K562 (cell line): ENCODE measurements at regions not wholly inside any gene's neighbourhood (a gene's known extent, or its start where the extent isn't known, plus 50 kb on each side); places are given as distances from the start of the nearest gene placed in this dataset.

Source experiments
- ATAC-seq: fragments of 200-7000 bp; cut with Tn5 transposase; 3 replicates; pipeline ENCODE4 v1.9.1; 2020; ENCODE audit warnings: moderate library complexity
- BruUV-seq: library from RNA; stranded (reverse); fragments of 400-500 nt; replicated peaks from 2 replicates; lab custom pipeline; 2021; lab: Mats Ljungman, UMichigan
- CTCF ChIA-PET: fragments of 300-600 bp; formaldehyde crosslinking; extraction: SDS; loops from one replicate; lab custom pipeline; 2021; ENCODE audit warnings: low intra/inter-chr PET ratio; lab: Yijun Ruan, JAX
- POLR2A ChIA-PET: fragments of 300-600, 350-650 bp; sonication (Branson Sonifier 250); formaldehyde crosslinking; extraction: SDS; loops from one replicate; lab custom pipeline; 2021; ENCODE audit warnings: antibody characterized with exemption, inconsistent platforms; lab: Yijun Ruan, JAX
- DNase-seq, 4 experiments: peaks; one replicate each; pipeline versions ENCODE4 v3.0.0 to v3.0.0-alpha.2; 2011 to 2018; ENCODE audit warnings: low spot score in 3 of 4, mixed read lengths in 3 of 4; ENCODE audit errors: extremely low read depth in 1 of 4
- FAIRE-seq: peaks from 2 replicates; lab custom pipeline; 2011; peaks lifted over from hg19 to GRCh38; lab: Jason Lieb, UNC
- H2AFZ ChIP-seq: 2 replicates; pipeline ENCODE4 v1.6.0; 2011; ENCODE audit warnings: low read depth, low read length, control low read depth, inconsistent platforms
- H3K27ac ChIP-seq: fragments of 200-600 bp; 3 replicates; pipeline ENCODE4 v1.8.0; 2011; ENCODE audit warnings: low read depth, mild to moderate bottlenecking, control low read depth, inconsistent platforms, low read length, moderate library complexity, mixed read lengths; ENCODE audit errors: extremely low read depth
- H3K27me3 ChIP-seq, 2 experiments: fragments of 300-600 bp in 1 of 2; 2 replicates in 1 of 2; 3 replicates in 1 of 2; pipeline versions ENCODE4 v1.6.0 to v1.8.0; 2011; ENCODE audit warnings: inconsistent platforms in 2 of 2, low read length in 2 of 2, mild to moderate bottlenecking in 1 of 2, mixed read lengths in 1 of 2, moderate library complexity in 1 of 2; ENCODE audit not compliant: control insufficient read depth in 2 of 2, insufficient read depth in 2 of 2
- H3K36me3 ChIP-seq: fragments of 300-600 bp; 3 replicates; pipeline ENCODE4 v1.8.0; 2011; ENCODE audit warnings: mild to moderate bottlenecking, low read length, inconsistent platforms; ENCODE audit not compliant: control insufficient read depth, insufficient read depth
- H3K4me1 ChIP-seq, 2 experiments: fragments of 200-600 bp in 1 of 2; replicated peaks in 1 of 2; 2 replicates in 1 of 2; 3 replicates in 1 of 2; pipeline versions ENCODE4 v1.5.1 to v1.8.0; 2011; ENCODE audit warnings: inconsistent platforms in 2 of 2, low read length in 2 of 2, mild to moderate bottlenecking in 1 of 2, mixed read lengths in 1 of 2, moderate library complexity in 1 of 2; ENCODE audit not compliant: control insufficient read depth in 2 of 2, insufficient read depth in 2 of 2
- H3K4me2 ChIP-seq: 2 replicates; pipeline ENCODE4 v1.6.1; 2011; ENCODE audit warnings: low read length, control low read depth, inconsistent platforms, mixed read lengths; ENCODE audit not compliant: insufficient read depth
- H3K4me3 ChIP-seq: fragments of 200-600 bp; sonication (generic), shearing (Covaris generic); 2 replicates; pipeline ENCODE4 v1.5.1; 2016; ENCODE audit warnings: control low read depth, inconsistent platforms
- H3K79me2 ChIP-seq: fragments of 200-600 bp; 3 replicates; pipeline ENCODE4 v1.8.0; 2011; ENCODE audit warnings: low read length, inconsistent platforms; ENCODE audit not compliant: control insufficient read depth, insufficient read depth
- H3K9ac ChIP-seq, 2 experiments: 2 replicates each; pipeline versions ENCODE4 v1.6.0 to v1.6.1; 2011; ENCODE audit warnings: low read depth in 2 of 2, low read length in 2 of 2, control low read depth in 1 of 2, inconsistent platforms in 1 of 2, mild to moderate bottlenecking in 1 of 2, mixed read lengths in 1 of 2; ENCODE audit not compliant: insufficient read depth in 1 of 2
- H3K9me1 ChIP-seq: one replicate; pipeline ENCODE4 v1.6.0; 2011; ENCODE audit warnings: inconsistent platforms, mild to moderate bottlenecking, low read length, moderate library complexity; ENCODE audit not compliant: control insufficient read depth, insufficient read depth
- H3K9me3 ChIP-seq: replicated peaks from 2 replicates; pipeline ENCODE4 v1.5.1; 2011; ENCODE audit warnings: low read depth, low read length, inconsistent platforms; ENCODE audit not compliant: control insufficient read depth, insufficient read depth
- H4K20me1 ChIP-seq: replicated peaks from 2 replicates; pipeline ENCODE4 v1.6.1; 2011; ENCODE audit warnings: low read length, inconsistent platforms, mixed read lengths; ENCODE audit not compliant: control insufficient read depth, insufficient read depth
- ADNP ChIP-seq: fragments of 200-800 bp; sonication (Bioruptor generic); IDR thresholded peaks from 2 replicates; pipeline ENCODE4 v1.6.1; 2016; ENCODE audit warnings: missing genetic modification characterization, missing compliant biosample characterization
- FOXK2 ChIP-seq, 2 experiments: fragments of 450-650 bp; IDR thresholded peaks in 1 of 2; conservative IDR thresholded peaks in 1 of 2; 2 replicates each; pipeline ENCODE4 v1.6.1; 2016; ENCODE audit warnings: low read depth in 2 of 2, mild to moderate bottlenecking in 1 of 2
- HCFC1 ChIP-seq: IDR thresholded peaks from 2 replicates; pipeline ENCODE4 v1.6.1; 2012; ENCODE audit warnings: low read depth, low read length, improper control_type of control experiment
- HNRNPUL1 ChIP-seq: fragments of 200-400 bp; formaldehyde crosslinking; IDR thresholded peaks from 2 replicates; pipeline ENCODE4 v1.6.1; 2017; ENCODE audit warnings: low read length
- MAZ ChIP-seq, 2 experiments: fragments of 450-650 bp in 1 of 2; sonication (generic) in 1 of 2; formaldehyde crosslinking; IDR thresholded peaks in 1 of 2; conservative IDR thresholded peaks in 1 of 2; 2 replicates each; pipeline versions ENCODE4 v1.4.0 to v1.5.0; 2020; ENCODE audit warnings: mild to moderate bottlenecking in 1 of 2, missing genetic modification reagents in 1 of 2
- NCOA2 ChIP-seq, 2 experiments: fragments of 450-650 bp; IDR thresholded peaks; 2 replicates each; pipeline ENCODE4 v1.6.1; 2018; ENCODE audit warnings: mild to moderate bottlenecking in 2 of 2, moderate library complexity in 1 of 2; ENCODE audit not compliant: partially characterized antibody in 2 of 2
- OTX1 ChIP-seq: fragments of 450-650 bp; formaldehyde crosslinking; IDR thresholded peaks from 2 replicates; pipeline ENCODE4 v1.4.0; 2022; ENCODE audit warnings: mild to moderate bottlenecking
- SIRT6 ChIP-seq: IDR thresholded peaks from one replicate; pipeline ENCODE4 v1.6.1; 2012; ENCODE audit warnings: low read depth, mild to moderate bottlenecking, control low read depth, inconsistent platforms, low read length, moderate library complexity
- SMAD3 ChIP-seq: fragments of 450-650 bp; formaldehyde crosslinking; conservative IDR thresholded peaks from 2 replicates; pipeline ENCODE4 v1.4.0; 2020; ENCODE audit warnings: mild to moderate bottlenecking
- ZFPM2 ChIP-seq: fragments of 250-450 bp; sonication (Bioruptor Pico); IDR thresholded peaks from 2 replicates; pipeline ENCODE4 v1.5.1; 2022; ENCODE audit warnings: mild to moderate bottlenecking
- WGBS: fragments of 100-300 bp; shearing (Covaris generic); methylation state at CpG from one replicate; pipeline ENCODE4 v1.1.6; 2016; ENCODE audit warnings: low coverage, mixed read lengths; ENCODE audit not compliant: insufficient coverage; ENCODE audit errors: missing lambda C conversion rate; 5-methylcytosine and 5-hydroxymethylcytosine counted together
- in situ Hi-C: fragments of 300-500 bp; cut with MboI; formaldehyde crosslinking; loops from 4 replicates; pipeline ENCODE4 v1.15.0; 2018; ENCODE audit warnings: inconsistent platforms, mixed read lengths
- intact Hi-C: fragments of 100-400 bp; cut with micrococcal nuclease; formaldehyde crosslinking; loops from 2 replicates; pipeline ENCODE4 v1.14.2; 2022
- TF ChIP-seq, protein P1 (sequence below): fragments of 250-450 bp; sonication (Bioruptor Pico); IDR thresholded peaks from 2 replicates; pipeline ENCODE4 v1.5.0; 2020; ENCODE audit warnings: mild to moderate bottlenecking, borderline replicate concordance
- TF ChIP-seq, protein P2 (sequence below): fragments of 450-650 bp; IDR thresholded peaks from 2 replicates; pipeline ENCODE4 v1.7.1; 2018; ENCODE audit warnings: mild to moderate bottlenecking, low read depth; ENCODE audit not compliant: partially characterized antibody
- TF ChIP-seq, protein P3 (sequence below): fragments of 250-450 bp; sonication (Bioruptor Pico); IDR thresholded peaks from 2 replicates; pipeline ENCODE4 v1.6.1; 2021; ENCODE audit warnings: mild to moderate bottlenecking
- TF ChIP-seq, protein P4 (sequence below): fragments of 450-650 bp; IDR thresholded peaks from 2 replicates; pipeline ENCODE4 v1.7.0; 2016; ENCODE audit warnings: borderline replicate concordance

DNA sequence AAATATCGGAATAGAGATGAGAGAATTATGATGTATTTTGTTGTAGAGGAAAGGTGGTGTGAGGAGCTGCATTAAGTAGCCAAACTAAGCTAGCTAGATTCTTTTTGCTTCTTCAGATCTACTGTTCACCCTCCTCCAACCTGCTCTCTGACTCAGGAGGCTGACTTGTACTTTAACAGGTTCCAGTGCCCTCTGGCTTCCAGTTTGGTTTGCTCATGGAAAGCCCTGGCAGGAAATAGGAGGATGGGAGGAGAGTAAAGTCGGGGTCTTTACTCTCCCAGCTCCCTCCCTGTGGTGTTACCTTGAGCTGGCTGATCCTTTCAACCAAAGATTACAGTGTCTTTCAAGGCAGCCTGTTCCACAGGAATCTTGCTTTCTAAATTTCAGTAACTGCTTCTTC is 277.0 kb upstream of the EDA2R start:
- BruUV-seq: no TSS peak
- FAIRE-seq (no peak), ATAC-seq (no peak), DNase-seq (no peak)
- CTCF ChIA-PET: no interaction called here
- Histone ChIP-seq H3K4me3 (no peak overlapping the region), H3K9me1 (no peaks in the 10 kb centered on the region), H3K9me3 (no peaks in the 10 kb centered on the region), H3K36me3 (no peaks in the 10 kb centered on the region), H3K79me2 (no peaks in the 10 kb centered on the region), H4K20me1 (no peaks in the 10 kb centered on the region), H3K27me3 (no peaks in the 10 kb centered on the region), H2AFZ (no peak overlapping the region), H3K27ac (no peak overlapping the region), H3K9ac (no peak overlapping the region), H3K4me2 (no peak overlapping the region), H3K4me1 (no peaks in the 10 kb centered on the region)
- TF ChIP-seq ZFPM2 (CRISPR knock-in tag): no peak
- TF ChIP-seq, protein P1, sequence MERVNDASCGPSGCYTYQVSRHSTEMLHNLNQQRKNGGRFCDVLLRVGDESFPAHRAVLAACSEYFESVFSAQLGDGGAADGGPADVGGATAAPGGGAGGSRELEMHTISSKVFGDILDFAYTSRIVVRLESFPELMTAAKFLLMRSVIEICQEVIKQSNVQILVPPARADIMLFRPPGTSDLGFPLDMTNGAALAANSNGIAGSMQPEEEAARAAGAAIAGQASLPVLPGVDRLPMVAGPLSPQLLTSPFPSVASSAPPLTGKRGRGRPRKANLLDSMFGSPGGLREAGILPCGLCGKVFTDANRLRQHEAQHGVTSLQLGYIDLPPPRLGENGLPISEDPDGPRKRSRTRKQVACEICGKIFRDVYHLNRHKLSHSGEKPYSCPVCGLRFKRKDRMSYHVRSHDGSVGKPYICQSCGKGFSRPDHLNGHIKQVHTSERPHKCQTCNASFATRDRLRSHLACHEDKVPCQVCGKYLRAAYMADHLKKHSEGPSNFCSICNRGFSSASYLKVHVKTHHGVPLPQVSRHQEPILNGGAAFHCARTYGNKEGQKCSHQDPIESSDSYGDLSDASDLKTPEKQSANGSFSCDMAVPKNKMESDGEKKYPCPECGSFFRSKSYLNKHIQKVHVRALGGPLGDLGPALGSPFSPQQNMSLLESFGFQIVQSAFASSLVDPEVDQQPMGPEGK (CRISPR knock-in tag): no peak
- TF ChIP-seq ADNP (tag): no peak
- TF ChIP-seq HNRNPUL1: no peak
- TF ChIP-seq MAZ (CRISPR knock-in tag; conservative IDR thresholded peaks at IDR 0.05 in 1 of 2, IDR thresholded peaks at IDR 0.05 in 1 of 2): no peak
- TF ChIP-seq, protein P2, sequence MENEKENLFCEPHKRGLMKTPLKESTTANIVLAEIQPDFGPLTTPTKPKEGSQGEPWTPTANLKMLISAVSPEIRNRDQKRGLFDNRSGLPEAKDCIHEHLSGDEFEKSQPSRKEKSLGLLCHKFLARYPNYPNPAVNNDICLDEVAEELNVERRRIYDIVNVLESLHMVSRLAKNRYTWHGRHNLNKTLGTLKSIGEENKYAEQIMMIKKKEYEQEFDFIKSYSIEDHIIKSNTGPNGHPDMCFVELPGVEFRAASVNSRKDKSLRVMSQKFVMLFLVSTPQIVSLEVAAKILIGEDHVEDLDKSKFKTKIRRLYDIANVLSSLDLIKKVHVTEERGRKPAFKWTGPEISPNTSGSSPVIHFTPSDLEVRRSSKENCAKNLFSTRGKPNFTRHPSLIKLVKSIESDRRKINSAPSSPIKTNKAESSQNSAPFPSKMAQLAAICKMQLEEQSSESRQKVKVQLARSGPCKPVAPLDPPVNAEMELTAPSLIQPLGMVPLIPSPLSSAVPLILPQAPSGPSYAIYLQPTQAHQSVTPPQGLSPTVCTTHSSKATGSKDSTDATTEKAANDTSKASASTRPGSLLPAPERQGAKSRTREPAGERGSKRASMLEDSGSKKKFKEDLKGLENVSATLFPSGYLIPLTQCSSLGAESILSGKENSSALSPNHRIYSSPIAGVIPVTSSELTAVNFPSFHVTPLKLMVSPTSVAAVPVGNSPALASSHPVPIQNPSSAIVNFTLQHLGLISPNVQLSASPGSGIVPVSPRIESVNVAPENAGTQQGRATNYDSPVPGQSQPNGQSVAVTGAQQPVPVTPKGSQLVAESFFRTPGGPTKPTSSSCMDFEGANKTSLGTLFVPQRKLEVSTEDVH: no peak
- TF ChIP-seq NCOA2 (IDR thresholded peaks at IDR 0.05; ENCODE audit: partially characterized antibody in 2 of 2): no peak
- TF ChIP-seq, protein P3, sequence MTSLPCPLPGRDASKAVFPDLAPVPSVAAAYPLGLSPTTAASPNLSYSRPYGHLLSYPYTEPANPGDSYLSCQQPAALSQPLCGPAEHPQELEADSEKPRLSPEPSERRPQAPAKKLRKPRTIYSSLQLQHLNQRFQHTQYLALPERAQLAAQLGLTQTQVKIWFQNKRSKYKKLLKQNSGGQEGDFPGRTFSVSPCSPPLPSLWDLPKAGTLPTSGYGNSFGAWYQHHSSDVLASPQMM: no peak
- no peak for TF ChIP-seq FOXK2 (conservative IDR thresholded peaks at IDR 0.05 in 1 of 2, IDR thresholded peaks at IDR 0.05 in 1 of 2; ENCODE audit: low read depth in 2 of 2)
- no peak for TF ChIP-seq SIRT6
- TF ChIP-seq HCFC1: no peak
- no peak for TF ChIP-seq SMAD3 (CRISPR knock-in tag)
- TF ChIP-seq OTX1 (CRISPR knock-in tag): no peak
- TF ChIP-seq, protein P4, sequence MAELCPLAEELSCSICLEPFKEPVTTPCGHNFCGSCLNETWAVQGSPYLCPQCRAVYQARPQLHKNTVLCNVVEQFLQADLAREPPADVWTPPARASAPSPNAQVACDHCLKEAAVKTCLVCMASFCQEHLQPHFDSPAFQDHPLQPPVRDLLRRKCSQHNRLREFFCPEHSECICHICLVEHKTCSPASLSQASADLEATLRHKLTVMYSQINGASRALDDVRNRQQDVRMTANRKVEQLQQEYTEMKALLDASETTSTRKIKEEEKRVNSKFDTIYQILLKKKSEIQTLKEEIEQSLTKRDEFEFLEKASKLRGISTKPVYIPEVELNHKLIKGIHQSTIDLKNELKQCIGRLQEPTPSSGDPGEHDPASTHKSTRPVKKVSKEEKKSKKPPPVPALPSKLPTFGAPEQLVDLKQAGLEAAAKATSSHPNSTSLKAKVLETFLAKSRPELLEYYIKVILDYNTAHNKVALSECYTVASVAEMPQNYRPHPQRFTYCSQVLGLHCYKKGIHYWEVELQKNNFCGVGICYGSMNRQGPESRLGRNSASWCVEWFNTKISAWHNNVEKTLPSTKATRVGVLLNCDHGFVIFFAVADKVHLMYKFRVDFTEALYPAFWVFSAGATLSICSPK: no peak
- POLR2A ChIA-PET: no interaction called here
- 0% methylated on average over 1 of the region's 2 CpGs for WGBS
- intact Hi-C loops (no loop called here), in situ Hi-C loops (no loop called here)
